ENCODE measurements at regions not wholly inside any gene's neighbourhood (a gene's known extent, or its start where the extent isn't known, plus 50 kb on each side); places are given as distances from the start of the nearest gene placed in this dataset.
A peak's percentile ranks its signal among the peaks of the same experiment; 100 is the strongest.

DNA sequence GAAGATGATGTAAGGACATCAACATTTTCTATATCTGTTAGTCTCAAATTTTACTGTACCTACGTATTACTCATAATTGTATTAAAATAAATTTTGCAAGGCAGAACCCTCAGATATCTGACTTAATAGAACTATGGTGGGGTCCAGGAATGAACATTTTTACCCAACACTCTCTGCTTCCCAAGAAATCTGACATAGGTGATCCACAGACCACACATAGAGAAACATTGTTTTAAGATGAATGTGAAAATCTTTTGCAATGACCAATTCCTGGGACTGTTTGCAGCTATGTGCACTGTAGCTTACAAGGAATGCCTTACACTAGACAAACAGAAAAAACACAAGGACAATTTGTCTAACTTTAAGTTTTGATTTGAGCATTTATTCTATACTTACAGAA lies 645.6 kb upstream of the ADGRL2 start:
- DNase-seq (ENCODE audit: low read depth, low spot score) = no peak
- no peak for TF ChIP-seq SUZ12 (IDR thresholded peaks at IDR 0.05; ENCODE audit: extremely low read depth, insufficient read depth, insufficient read length)

GRCh38 chr1:81151206-81151605 lies 649.5 kb upstream of the ADGRL2 start:
- Histone ChIP-seq H3K36me3 (ENCODE audit: insufficient read depth, insufficient read length, low read length) (no peaks in the 10 kb centered on the region), H3K9me3 (ENCODE audit: insufficient read depth, low read length) (no peaks in the 10 kb centered on the region), H3K4me1 (ENCODE audit: insufficient read depth, insufficient read length) (no peaks in the 10 kb centered on the region), H3K4me3 (ENCODE audit: insufficient read length, low read depth) (no peak overlapping the region), H3K9ac (ENCODE audit: insufficient read length, low read depth) (no peak overlapping the region), H3K27me3 (ENCODE audit: insufficient read depth, insufficient read length) (no peaks in the 10 kb centered on the region)
- no peak for TF ChIP-seq ZNF274 (IDR thresholded peaks at IDR 0.05; ENCODE audit: low read depth, low read length)
- no peak for TF ChIP-seq SUZ12 (IDR thresholded peaks at IDR 0.05; ENCODE audit: extremely low read depth, insufficient read depth, insufficient read length)
- TF ChIP-seq YY1 (IDR thresholded peaks at IDR 0.05; ENCODE audit: insufficient read depth, insufficient read length) = no peak
- no peak for DNase-seq (ENCODE audit: low read depth, low spot score)

More for the DNA sequence above, 645.6 kb upstream of the ADGRL2 start:
- H3K27me3 ChIP-seq (ENCODE audit: insufficient read depth, insufficient read length) = no peaks in the 10 kb centered on the region
- no peaks in the 10 kb centered on the region for H3K4me1 ChIP-seq (ENCODE audit: insufficient read depth, insufficient read length)
- H3K9me3 ChIP-seq (ENCODE audit: insufficient read depth, low read length) = no peaks in the 10 kb centered on the region
- H3K9ac ChIP-seq (ENCODE audit: insufficient read length, low read depth) = no peak overlapping the region
- H3K36me3 ChIP-seq (ENCODE audit: insufficient read depth, insufficient read length, low read length) = no peaks in the 10 kb centered on the region
- H3K4me3 ChIP-seq (ENCODE audit: insufficient read length, low read depth) = no peak overlapping the region

- Histone ChIP-seq H3K9ac (ENCODE audit: insufficient read length, low read depth) (no peak overlapping the region), H3K9me3 (ENCODE audit: insufficient read depth, low read length) (no peaks in the 10 kb centered on the region), H3K4me3 (ENCODE audit: insufficient read length, low read depth) (no peak overlapping the region), H3K4me1 (ENCODE audit: insufficient read depth, insufficient read length) (no peaks in the 10 kb centered on the region), H3K27me3 (ENCODE audit: insufficient read depth, insufficient read length) (no peaks in the 10 kb centered on the region), H3K36me3 (ENCODE audit: insufficient read depth, insufficient read length, low read length) (no peaks in the 10 kb centered on the region)
- no peak for TF ChIP-seq ZNF274 (IDR thresholded peaks at IDR 0.05; ENCODE audit: low read depth, low read length)
- no peak for TF ChIP-seq SUZ12 (IDR thresholded peaks at IDR 0.05; ENCODE audit: extremely low read depth, insufficient read depth, insufficient read length)
- no peak for TF ChIP-seq YY1 (IDR thresholded peaks at IDR 0.05; ENCODE audit: insufficient read depth, insufficient read length)
- no peak for DNase-seq (ENCODE audit: low read depth, low spot score)
These were observed 650.9 kb upstream of the ADGRL2 start for GRCh38 chr1:81149649-81150325.

DNA sequence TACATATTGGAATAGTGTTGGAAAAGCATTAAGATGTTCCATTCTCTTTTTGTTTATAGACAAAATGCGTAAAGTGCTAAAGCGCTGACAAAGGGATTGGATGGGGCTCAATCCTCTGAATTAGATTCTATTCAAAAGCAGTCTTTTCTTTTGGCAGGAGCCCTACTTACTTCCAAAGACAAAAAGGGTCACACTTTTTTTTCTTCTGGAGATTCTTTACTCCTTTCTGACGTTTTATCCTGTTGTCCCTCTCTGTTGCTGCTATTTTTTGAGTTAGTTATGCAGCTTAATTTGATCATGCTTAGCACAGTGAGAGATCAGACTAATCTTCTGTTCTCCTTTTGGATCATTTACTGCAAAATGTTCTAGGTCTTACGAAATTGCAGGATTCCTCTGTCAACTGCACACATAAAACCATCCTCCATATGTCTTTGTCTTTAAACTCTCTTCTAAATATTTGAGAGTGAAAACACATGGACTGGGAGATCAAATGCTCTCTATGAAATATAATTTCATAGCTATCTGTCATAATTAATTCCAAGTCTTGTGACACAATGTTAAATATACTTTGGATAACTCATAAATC lies 656.4 kb upstream of the ADGRL2 start:
- TF ChIP-seq SUZ12 (IDR thresholded peaks at IDR 0.05; ENCODE audit: extremely low read depth, insufficient read depth, insufficient read length) = no peak
- TF ChIP-seq ZNF274 (IDR thresholded peaks at IDR 0.05; ENCODE audit: low read depth, low read length) = no peak
- H3K4me3 ChIP-seq (ENCODE audit: insufficient read length, low read depth) = no peak overlapping the region
- H3K36me3 ChIP-seq (ENCODE audit: insufficient read depth, insufficient read length, low read length) = no peaks in the 10 kb centered on the region

GRCh38 chr1:81142099-81142826 lies 658.5 kb upstream of the ADGRL2 start:
- DNase-seq (ENCODE audit: low read depth, low spot score) = no peak
- no peaks in the 10 kb centered on the region for H3K4me1 ChIP-seq (ENCODE audit: insufficient read depth, insufficient read length)
- H3K9ac ChIP-seq (ENCODE audit: insufficient read length, low read depth) = no peak overlapping the region
- no peaks in the 10 kb centered on the region for H3K27me3 ChIP-seq (ENCODE audit: insufficient read depth, insufficient read length)
- H3K9me3 ChIP-seq (ENCODE audit: insufficient read depth, low read length) = no peaks in the 10 kb centered on the region
- TF ChIP-seq SUZ12 (IDR thresholded peaks at IDR 0.05; ENCODE audit: extremely low read depth, insufficient read depth, insufficient read length) (no peak), ZNF274 (IDR thresholded peaks at IDR 0.05; ENCODE audit: low read depth, low read length) (no peak)
- H3K36me3 ChIP-seq (ENCODE audit: insufficient read depth, insufficient read length, low read length) = no peaks in the 10 kb centered on the region
- H3K4me3 ChIP-seq (ENCODE audit: insufficient read length, low read depth) = no peak overlapping the region

More for the DNA sequence above, 656.4 kb upstream of the ADGRL2 start:
- peak; percentile 13 for DNase-seq (ENCODE audit: low read depth, low spot score)
- Histone ChIP-seq H3K9me3 (ENCODE audit: insufficient read depth, low read length) (no peaks in the 10 kb centered on the region), H3K27me3 (ENCODE audit: insufficient read depth, insufficient read length) (no peaks in the 10 kb centered on the region), H3K4me1 (ENCODE audit: insufficient read depth, insufficient read length) (no peaks in the 10 kb centered on the region), H3K9ac (ENCODE audit: insufficient read length, low read depth) (no peak overlapping the region)

- H3K9me3 ChIP-seq (ENCODE audit: insufficient read depth, low read length) = no peaks in the 10 kb centered on the region
- no peak for DNase-seq (ENCODE audit: low read depth, low spot score)
- no peak for TF ChIP-seq ZNF274 (IDR thresholded peaks at IDR 0.05; ENCODE audit: low read depth, low read length)
- TF ChIP-seq YY1 (IDR thresholded peaks at IDR 0.05; ENCODE audit: insufficient read depth, insufficient read length) = no peak
- TF ChIP-seq SUZ12 (IDR thresholded peaks at IDR 0.05; ENCODE audit: extremely low read depth, insufficient read depth, insufficient read length) = no peak
- H3K4me1 ChIP-seq (ENCODE audit: insufficient read depth, insufficient read length) = no peaks in the 10 kb centered on the region
- no peak overlapping the region for H3K9ac ChIP-seq (ENCODE audit: insufficient read length, low read depth)
- no peaks in the 10 kb centered on the region for H3K27me3 ChIP-seq (ENCODE audit: insufficient read depth, insufficient read length)
- no peaks in the 10 kb centered on the region for H3K36me3 ChIP-seq (ENCODE audit: insufficient read depth, insufficient read length, low read length)
- no peak overlapping the region for H3K4me3 ChIP-seq (ENCODE audit: insufficient read length, low read depth)
These were observed 665.2 kb upstream of the ADGRL2 start for GRCh38 chr1:81135524-81135923.

DNA sequence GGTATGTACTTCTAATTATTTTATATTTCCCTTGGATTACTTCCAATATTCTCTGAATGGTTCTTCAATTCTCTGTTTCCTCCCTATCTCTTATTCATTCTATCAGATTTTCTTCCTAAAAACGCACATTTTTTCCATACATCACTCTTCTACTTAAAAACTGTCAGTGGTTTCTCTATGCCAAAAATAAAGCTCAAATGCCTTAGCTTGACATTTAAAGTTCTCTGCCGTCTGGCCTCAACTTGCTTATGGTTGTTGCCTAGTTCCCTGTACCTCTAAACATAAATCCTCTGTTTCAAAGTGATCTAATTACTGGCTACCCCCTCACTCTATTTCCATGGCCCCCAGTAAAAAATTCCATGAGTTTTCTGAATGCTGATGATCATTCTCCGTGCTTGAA lies 671.0 kb upstream of the ADGRL2 start:
- Histone ChIP-seq H3K4me3 (ENCODE audit: insufficient read length, low read depth) (no peak overlapping the region), H3K36me3 (ENCODE audit: insufficient read depth, insufficient read length, low read length) (no peaks in the 10 kb centered on the region), H3K27me3 (ENCODE audit: insufficient read depth, insufficient read length) (no peaks in the 10 kb centered on the region), H3K9me3 (ENCODE audit: insufficient read depth, low read length) (no peaks in the 10 kb centered on the region), H3K9ac (ENCODE audit: insufficient read length, low read depth) (no peak overlapping the region), H3K4me1 (ENCODE audit: insufficient read depth, insufficient read length) (no peaks in the 10 kb centered on the region)
- no peak for TF ChIP-seq ZNF274 (IDR thresholded peaks at IDR 0.05; ENCODE audit: low read depth, low read length)
- TF ChIP-seq SUZ12 (IDR thresholded peaks at IDR 0.05; ENCODE audit: extremely low read depth, insufficient read depth, insufficient read length) = no peak
- TF ChIP-seq YY1 (IDR thresholded peaks at IDR 0.05; ENCODE audit: insufficient read depth, insufficient read length) = no peak
- no peak for DNase-seq (ENCODE audit: low read depth, low spot score)
